GM18873 (cell line): ENCODE measurements at regions not wholly inside any gene's neighbourhood (a gene's known extent, or its start where the extent isn't known, plus 50 kb on each side); places are given as distances from the start of the nearest gene placed in this dataset.

ENCODE experiments used
- ATAC-seq: cut with Tn5 transposase; IDR thresholded peaks from one replicate; pipeline ENCODE4 v1.9.1; 2021; ENCODE audit warnings: mild to moderate bottlenecking, moderate library complexity, moderate number of reproducible peaks; ENCODE audit not compliant: unreplicated experiment, low FRiP score

GRCh38 chr4:3851211-3851610 lies 85.0 kb downstream of the ADRA2C start:
- ATAC-seq = no peak

GRCh38 chr4:3851881-3852280 lies 85.7 kb downstream of the ADRA2C start:
- ATAC-seq = no peak

DNA sequence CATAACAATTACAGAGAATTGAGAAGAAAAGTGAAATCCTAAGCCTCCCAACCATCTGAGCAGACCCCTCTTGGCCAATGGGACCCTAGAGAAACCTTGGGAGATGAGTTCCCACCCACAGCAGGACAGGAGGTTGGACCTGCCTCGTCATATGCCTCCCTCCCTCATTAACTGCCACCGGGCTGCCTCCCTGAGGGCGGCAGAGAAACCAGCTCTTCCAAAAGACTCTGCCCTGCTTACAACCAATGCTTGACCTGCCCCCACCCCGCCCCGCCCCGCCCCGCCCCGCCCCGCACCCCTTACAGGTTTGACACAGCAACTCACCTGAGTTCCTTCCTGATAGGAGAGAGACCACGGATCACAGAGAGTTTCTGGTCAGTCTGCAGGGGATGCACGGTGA lies 86.1 kb downstream of the ADRA2C start:
- ATAC-seq = no peak

DNA sequence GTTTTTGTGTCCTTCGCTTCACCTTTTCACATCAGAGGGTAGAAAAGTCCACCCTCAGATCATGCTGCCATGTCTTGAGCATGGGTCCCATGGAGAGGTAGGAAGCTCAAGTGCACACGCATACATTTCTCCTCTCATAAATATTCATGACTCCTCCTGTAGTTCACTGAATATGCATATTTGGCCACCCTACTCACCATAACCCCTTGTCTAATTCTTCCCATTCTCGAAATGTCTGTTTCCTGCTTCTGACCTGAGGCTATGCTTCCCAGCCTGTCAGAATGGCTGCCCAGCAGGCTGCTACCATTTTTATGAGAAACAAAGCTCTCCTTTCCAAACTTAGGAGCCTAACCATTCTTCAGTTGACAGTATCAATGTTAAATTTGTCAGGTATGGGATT lies 86.5 kb downstream of the ADRA2C start:
- no peak for ATAC-seq

- no peak for ATAC-seq
These were observed 87.3 kb downstream of the ADRA2C start for GRCh38 chr4:3853388-3854035.

- ATAC-seq = no peak
These were observed 88.5 kb downstream of the ADRA2C start for GRCh38 chr4:3854661-3855060.

GRCh38 chr4:3855646-3856045 lies 89.5 kb downstream of the ADRA2C start:
- ATAC-seq = no peak

GRCh38 chr4:3856604-3857204 lies 90.5 kb downstream of the ADRA2C start:
- ATAC-seq = no peak

DNA sequence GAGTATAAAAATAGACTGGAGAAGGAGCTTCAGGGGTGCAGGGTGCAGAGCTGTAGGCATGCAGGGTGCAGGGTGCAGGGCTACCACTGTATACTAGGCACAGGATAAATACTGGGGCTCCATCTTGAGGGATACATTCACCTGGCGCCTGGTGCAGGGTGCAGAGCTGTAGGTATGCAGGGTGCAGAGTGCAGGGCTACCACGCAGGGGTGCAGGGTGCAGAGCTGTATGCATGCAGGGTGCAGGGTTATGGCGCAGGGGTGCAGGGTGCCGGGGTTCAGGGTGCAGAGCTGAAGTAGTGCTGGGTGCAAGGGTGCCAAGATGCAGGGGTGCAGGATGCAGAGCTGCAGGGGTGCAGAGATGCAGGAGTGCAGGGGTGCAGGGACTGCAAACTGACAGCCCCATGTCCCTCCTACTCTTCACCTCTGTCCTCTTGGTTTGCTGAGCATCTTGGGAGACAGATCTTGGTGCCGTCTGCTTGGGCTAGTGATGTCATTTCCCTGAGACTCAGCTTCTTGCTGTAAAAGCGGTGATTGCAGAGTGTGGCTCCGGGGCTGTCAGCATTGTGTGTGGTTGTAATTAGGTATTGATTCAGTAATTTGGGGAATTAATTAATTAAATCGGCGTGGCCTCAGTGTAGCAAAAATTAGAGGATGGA lies 91.2 kb downstream of the ADRA2C start:
- no peak for ATAC-seq

GRCh38 chr4:3858046-3858730 lies 92.0 kb downstream of the ADRA2C start:
- no peak for ATAC-seq

DNA sequence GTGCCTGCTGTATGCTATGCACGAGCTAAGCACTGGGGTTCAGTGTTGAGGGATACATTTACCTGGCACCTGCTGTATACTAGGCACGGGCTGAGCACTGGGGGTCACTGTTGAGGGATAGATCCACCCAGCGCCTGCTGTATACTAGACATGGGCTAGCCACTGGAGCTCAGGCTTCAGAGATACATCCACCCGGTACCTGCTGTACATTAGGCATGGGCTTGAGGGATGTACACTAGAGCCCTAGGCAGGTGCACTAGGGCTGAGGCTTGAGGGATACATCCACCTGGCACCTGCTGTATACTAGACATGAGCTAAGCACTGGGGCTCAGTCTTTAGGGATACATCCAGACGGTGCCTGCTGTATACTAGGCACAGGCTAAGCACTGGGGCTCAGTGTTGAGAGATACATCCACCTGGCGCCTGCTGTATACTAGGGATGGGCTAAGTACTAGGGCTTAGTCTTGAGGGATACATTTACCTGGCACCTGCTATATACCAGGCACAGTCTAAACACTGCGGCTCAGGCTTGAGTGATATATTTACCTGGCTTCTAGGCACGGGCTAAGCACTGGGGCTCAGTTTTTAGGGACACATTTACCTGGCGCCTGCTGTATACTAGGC lies 92.7 kb downstream of the ADRA2C start:
- ATAC-seq = no peak

DNA sequence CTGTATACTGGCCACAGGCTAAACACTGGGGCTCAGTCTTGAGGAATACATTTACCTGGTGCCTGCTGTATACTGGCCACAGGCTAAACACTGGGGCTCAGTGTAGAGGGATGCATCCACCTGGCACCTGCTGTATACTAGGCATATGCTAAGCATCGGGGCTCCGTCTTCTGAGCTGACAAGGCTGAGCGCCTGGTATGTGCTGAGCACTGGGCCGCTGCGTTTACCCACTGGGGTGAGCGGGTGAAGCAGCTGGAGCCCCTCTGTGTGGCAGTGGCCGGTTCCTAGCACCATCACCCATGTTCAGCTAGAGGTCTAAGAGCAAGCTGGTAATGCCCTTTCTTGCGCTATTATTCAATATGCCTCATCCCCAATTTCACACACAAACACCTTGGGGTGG lies 93.4 kb downstream of the ADRA2C start:
- no peak for ATAC-seq

DNA sequence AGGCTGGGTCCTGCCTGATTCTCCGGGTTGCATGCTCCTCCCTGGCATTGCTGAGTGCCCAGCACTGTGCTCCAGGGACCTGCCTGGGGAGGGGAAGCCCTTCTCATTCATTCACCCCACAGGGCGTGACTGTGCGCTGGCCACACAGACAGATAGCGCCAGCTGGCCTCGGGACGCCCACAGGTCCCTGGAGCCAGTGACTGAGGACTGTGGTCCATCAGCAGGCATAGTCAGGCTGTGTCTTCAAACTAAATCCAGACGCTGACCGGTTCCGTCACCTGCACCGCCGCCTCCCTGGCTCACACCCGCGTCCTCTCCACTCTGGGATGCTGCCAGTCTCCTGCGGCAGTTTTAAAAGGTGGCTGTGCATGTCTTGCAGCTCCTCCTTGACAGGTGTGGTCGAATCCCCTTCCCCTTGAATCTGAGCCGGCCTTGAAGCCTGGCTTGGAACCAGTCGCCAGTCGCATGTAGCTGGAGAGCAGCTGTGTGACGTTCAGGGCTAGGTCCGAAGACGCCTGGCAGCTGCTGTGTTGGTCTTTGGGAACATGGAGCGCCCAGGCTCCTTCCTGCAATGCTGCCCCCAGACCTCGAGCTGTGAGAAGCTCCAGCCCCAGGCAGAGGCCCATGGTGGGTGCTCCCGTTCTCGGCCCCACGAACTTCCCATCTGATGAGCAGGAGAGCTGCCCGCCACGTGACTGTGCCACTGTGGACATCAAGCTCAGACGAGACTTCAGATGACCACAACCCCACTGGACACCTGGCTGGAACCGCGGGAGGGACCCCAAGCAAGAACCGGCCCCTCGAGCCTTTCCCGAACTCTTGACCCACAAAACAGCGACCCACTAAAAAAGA lies 94.1 kb downstream of the ADRA2C start:
- ATAC-seq = no peak

DNA sequence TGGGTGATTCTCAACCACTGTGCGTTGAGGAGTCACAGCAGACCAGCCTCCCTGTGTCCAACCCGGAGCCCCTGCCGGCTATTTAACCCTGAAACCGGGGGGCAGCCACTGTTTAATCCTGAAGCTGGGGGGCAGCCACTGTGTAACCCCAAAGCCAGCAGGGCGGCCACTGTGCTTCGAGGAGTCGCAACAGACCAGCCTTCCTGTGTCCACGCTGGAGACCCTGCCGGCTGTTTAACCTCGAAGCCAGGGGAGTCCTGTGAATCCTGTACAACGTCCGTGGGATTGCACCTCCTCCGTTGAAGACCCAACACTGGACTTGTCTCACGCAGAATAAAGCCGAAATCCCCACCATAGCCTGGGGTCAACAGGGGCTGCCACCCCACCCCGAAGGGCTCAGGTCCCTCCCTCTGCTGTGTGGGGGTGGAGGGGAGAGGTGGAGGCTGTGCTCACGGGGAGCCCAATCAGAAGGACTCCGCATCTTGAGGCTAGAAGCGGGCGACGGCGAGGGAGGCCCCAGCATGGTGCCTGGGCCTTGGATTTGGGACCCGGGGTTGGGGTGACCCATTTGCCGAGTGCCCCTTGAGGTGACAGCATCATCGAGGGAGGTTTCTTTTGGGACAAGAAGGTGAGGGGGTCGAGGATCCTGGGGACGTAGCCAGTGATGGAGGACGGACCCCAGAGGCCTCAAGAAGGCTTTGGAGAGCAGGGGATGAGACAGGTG lies 94.9 kb downstream of the ADRA2C start:
- ATAC-seq = no peak

DNA sequence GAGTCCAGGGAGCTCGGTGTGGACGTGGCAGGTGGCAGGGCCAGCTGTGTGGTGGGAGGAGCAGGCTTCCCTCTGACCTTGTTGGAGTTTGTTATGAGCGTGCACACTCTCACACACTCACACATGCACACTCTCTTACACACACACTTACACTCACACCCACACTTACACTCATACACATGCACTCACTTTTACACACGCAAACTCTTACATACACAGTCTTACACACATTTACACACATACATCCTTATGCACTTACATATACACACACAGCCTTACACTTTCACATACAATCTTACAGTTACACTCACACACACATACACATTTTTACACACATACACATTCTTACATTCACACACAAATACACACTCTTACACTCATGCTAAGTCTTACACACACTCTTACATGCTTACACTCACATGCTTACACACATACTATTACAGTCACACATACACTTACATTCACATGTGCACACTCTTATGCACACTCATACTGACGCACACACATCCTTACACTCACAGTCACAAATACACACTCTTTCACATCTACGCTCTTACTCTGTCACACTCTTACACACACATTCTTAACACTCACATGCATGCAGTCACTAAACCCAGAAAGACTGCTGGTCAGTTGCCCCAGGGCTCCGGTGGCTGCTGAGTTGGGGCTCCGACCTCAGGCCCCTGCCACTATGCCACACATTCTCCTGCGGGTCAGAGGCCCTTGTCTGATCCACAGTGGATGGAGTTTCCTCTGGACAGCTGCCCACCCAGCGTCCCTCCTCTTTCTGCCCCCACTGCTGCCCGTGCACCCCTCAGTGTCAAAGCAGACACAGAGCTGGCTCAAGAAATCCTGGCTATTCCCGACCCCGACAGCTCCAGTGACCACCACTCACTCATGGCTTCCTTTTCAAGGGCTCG lies 95.8 kb downstream of the ADRA2C start:
- ATAC-seq = no peak

DNA sequence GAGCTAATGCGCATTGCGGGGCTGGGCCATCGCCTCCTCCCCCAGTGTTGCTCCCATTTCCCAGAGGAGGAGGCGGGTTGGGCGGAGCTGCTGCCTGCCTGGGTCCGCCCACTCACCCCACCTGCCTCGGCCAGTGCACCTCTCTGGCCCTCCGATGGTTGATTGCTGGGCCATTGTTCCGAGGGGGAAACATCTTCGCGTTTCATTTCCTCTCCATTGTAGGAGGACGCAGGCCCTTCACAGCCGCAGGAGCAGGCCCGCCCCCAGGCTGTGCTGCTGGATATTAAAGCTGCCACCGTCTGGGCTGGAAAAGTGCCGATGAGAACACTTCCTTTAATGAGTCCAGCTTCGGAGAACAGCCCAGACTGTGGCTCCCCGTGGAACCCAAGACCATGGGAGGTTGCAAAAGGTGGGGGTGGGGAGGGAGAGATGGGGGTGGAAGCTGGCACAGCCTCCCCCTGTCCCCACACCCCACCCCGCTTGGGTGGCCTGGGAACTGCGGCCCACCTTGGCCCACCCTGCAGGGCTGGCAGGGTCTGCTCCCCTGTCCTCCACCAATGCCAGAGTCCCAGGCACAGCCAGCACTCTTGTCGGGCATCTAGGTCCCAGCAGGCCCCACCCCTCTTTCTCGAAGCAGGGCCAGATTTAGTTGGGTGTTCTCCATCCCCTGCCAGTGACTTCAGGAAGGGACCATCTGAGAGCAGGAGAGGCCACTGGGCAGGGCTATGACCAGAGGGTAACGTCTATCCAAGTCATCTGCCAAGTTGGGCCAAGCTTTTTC lies 96.6 kb downstream of the ADRA2C start:
- ATAC-seq = no peak

GRCh38 chr4:3863841-3864741 lies 97.9 kb downstream of the ADRA2C start:
- no peak for ATAC-seq
